A549 (cell line): ENCODE measurements at regions not wholly inside any gene's neighbourhood (a gene's known extent, or its start where the extent isn't known, plus 50 kb on each side); places are given as distances from the start of the nearest gene placed in this dataset.

Experiments used
- ATAC-seq, 2 experiments: fragments of 200-7000 bp in 1 of 2; fragments of >200 bp in 1 of 2; cut with Nextera tagmentation in 1 of 2; cut with Tn5 transposase in 1 of 2; 3 replicates each; pipeline versions ENCODE4 v1.8.0 to v1.9.1; 2018 to 2020; ENCODE audit warnings: mild to moderate bottlenecking in 1 of 2, moderate library complexity in 1 of 2
- CTCF ChIA-PET: fragments of 300-600 bp; sonication (Branson Sonifier 250); formaldehyde crosslinking; extraction: SDS; loops from one replicate; lab custom pipeline; 2021; ENCODE audit warnings: antibody characterized with exemption, inconsistent platforms; lab: Yijun Ruan, JAX
- POLR2A ChIA-PET: fragments of 350-600 bp; formaldehyde crosslinking; extraction: SDS; loops from one replicate; lab custom pipeline; 2021; ENCODE audit warnings: antibody characterized with exemption, inconsistent platforms; lab: Yijun Ruan, JAX
- DNase-seq, 2 experiments: peaks; one replicate each; pipeline versions ENCODE4 v3.0.0 to v3.0.0-alpha.2; 2011 to 2016; ENCODE audit warnings: low read depth in 1 of 2, low spot score in 1 of 2
- FAIRE-seq: peaks from 2 replicates; lab custom pipeline; 2011; peaks lifted over from hg19 to GRCh38; lab: Jason Lieb, UNC
- H3K27ac ChIP-seq, 2 experiments: fragments of >200 bp; sonication (Bioruptor Twin); formaldehyde crosslinking; 3 replicates each; pipeline ENCODE4 v1.5.1; 2016 to 2017
- H3K4me1 ChIP-seq: fragments of >200 bp; sonication (Bioruptor Twin); formaldehyde crosslinking; 3 replicates; pipeline ENCODE4 v1.6.1; 2016
- H3K4me2 ChIP-seq: fragments of >200 bp; sonication (Bioruptor Twin); formaldehyde crosslinking; 3 replicates; pipeline ENCODE4 v1.6.1; 2016
- H3K4me3 ChIP-seq: fragments of >200 bp; sonication (Bioruptor Twin); formaldehyde crosslinking; 3 replicates; pipeline ENCODE4 v1.5.1; 2016
- H3K9me3 ChIP-seq: fragments of >200 bp; sonication (Bioruptor Twin); formaldehyde crosslinking; 3 replicates; pipeline ENCODE4 v1.6.1; 2016
- ATOH8 ChIP-seq: fragments of 250-450 bp; sonication (Bioruptor Pico); IDR thresholded peaks from 2 replicates; pipeline ENCODE4 v1.5.0; 2020; ENCODE audit warnings: low read depth, mild to moderate bottlenecking, moderate library complexity
- BCL3 ChIP-seq: fragments of >200 bp; sonication (Bioruptor Twin); formaldehyde crosslinking; IDR thresholded peaks from 3 replicates; pipeline ENCODE4 v1.6.1; 2016
- CEBPB ChIP-seq, 2 experiments: fragments of >200 bp in 1 of 2; sonication (Bioruptor Twin) in 1 of 2; formaldehyde crosslinking in 1 of 2; IDR thresholded peaks; 2 replicates each; pipeline ENCODE4 v1.6.1; 2012 to 2016
- CHD4 ChIP-seq: fragments of 200-600 bp; sonication (generic); IDR thresholded peaks from 2 replicates; pipeline ENCODE4 v1.6.1; 2016; ENCODE audit warnings: antibody characterized with exemption, mild to moderate bottlenecking, borderline replicate concordance
- E2F6 ChIP-seq: IDR thresholded peaks from 2 replicates; pipeline ENCODE4 v1.6.1; 2012; ENCODE audit warnings: low read depth, borderline replicate concordance
- EHMT2 ChIP-seq: fragments of 200-600 bp; sonication (generic); IDR thresholded peaks from 2 replicates; pipeline ENCODE4 v1.6.1; 2016; ENCODE audit warnings: antibody characterized with exemption, low read depth, mild to moderate bottlenecking, moderate library complexity
- FOXS1 ChIP-seq: fragments of 250-450 bp; sonication (Bioruptor Pico); IDR thresholded peaks from 2 replicates; pipeline ENCODE4 v1.5.0; 2020; ENCODE audit warnings: mild to moderate bottlenecking, moderate library complexity
- JUN ChIP-seq, 2 experiments: fragments of >200 bp; sonication (Bioruptor Twin); formaldehyde crosslinking; IDR thresholded peaks; 2 replicates in 1 of 2; 3 replicates in 1 of 2; pipeline ENCODE4 v1.6.1; 2016 to 2017
- KDM1A ChIP-seq: fragments of 200-600 bp; sonication (generic); IDR thresholded peaks from 2 replicates; pipeline ENCODE4 v1.6.1; 2016; ENCODE audit warnings: low read depth, mild to moderate bottlenecking
- MAFK ChIP-seq: fragments of 450-650 bp; IDR thresholded peaks from 2 replicates; pipeline ENCODE4 v1.6.1; 2014; ENCODE audit not compliant: partially characterized antibody
- MYC ChIP-seq: IDR thresholded peaks from 2 replicates; pipeline ENCODE4 v1.6.1; 2012; ENCODE audit warnings: mild to moderate bottlenecking, inconsistent platforms, low read length, improper control_type of control experiment, borderline replicate concordance
- PBX3 ChIP-seq: IDR thresholded peaks from 2 replicates; pipeline ENCODE4 v1.6.1; 2012
- POLR2AphosphoS2 ChIP-seq: conservative IDR thresholded peaks from 2 replicates; pipeline ENCODE4 v1.6.1; 2012; ENCODE audit warnings: low read length, improper control_type of control experiment, inconsistent platforms
- RARB ChIP-seq: fragments of 250-450 bp; sonication (Bioruptor Pico); IDR thresholded peaks from 2 replicates; pipeline ENCODE4 v1.8.0; 2021; ENCODE audit warnings: mild to moderate bottlenecking, moderate library complexity
- TFCP2L1 ChIP-seq: fragments of 250-450 bp; sonication (Bioruptor Pico); IDR thresholded peaks from 2 replicates; pipeline ENCODE4 v1.5.0; 2021; ENCODE audit warnings: mild to moderate bottlenecking
- USF2 ChIP-seq: fragments of 450-650 bp; IDR thresholded peaks from 2 replicates; pipeline ENCODE4 v1.6.1; 2014; ENCODE audit warnings: antibody characterized with exemption
- ZFP36 ChIP-seq: fragments of 450-650 bp; IDR thresholded peaks from 2 replicates; pipeline ENCODE4 v1.6.1; 2014; ENCODE audit warnings: borderline replicate concordance; ENCODE audit not compliant: partially characterized antibody
- ZSCAN20 ChIP-seq: fragments of 250-450 bp; sonication (Bioruptor Pico); IDR thresholded peaks from 2 replicates; pipeline ENCODE4 v1.8.0; 2022; ENCODE audit warnings: mild to moderate bottlenecking, moderate library complexity
- WGBS: methylation state at CpG from one replicate; pipeline ENCODE4 v1.1.6; 2017; ENCODE audit errors: missing lambda C conversion rate; 5-methylcytosine and 5-hydroxymethylcytosine counted together

- ATAC-seq = no peak
- H3K27ac ChIP-seq = no peak overlapping the region
- DNase-seq = no peak
- TF ChIP-seq BCL3 (no peak), TFCP2L1 (CRISPR knock-in tag) (no peak), ZSCAN20 (CRISPR knock-in tag) (no peak), KDM1A (no peak), EHMT2 (no peak)
- no peak overlapping the region for H3K4me3 ChIP-seq
- H3K9me3 ChIP-seq = no peaks in the 10 kb centered on the region
- CTCF ChIA-PET = no interaction called here
- POLR2A ChIA-PET = no interaction called here
- FAIRE-seq = no peak
- WGBS = 5% methylated on average over 3 of the region's 3 CpGs
- H3K4me2 ChIP-seq = no peak overlapping the region
- H3K4me1 ChIP-seq = no peaks in the 10 kb centered on the region
These were observed 683.5 kb downstream of the TMEM182 start for GRCh38 chr2:103445347-103445746.

GRCh38 chr2:103448495-103448894 is 686.7 kb downstream of the TMEM182 start:
- H3K9me3 ChIP-seq = no peaks in the 10 kb centered on the region
- H3K4me1 ChIP-seq = no peaks in the 10 kb centered on the region
- FAIRE-seq = no peak
- POLR2A ChIA-PET = no interaction called here
- CTCF ChIA-PET = no interaction called here
- TF ChIP-seq PBX3 (no peak), ZSCAN20 (CRISPR knock-in tag) (no peak), JUN (IDR thresholded peaks at IDR 0.05) (no peak), FOXS1 (no peak), POLR2AphosphoS2 (no peak), ATOH8 (CRISPR knock-in tag) (no peak), CHD4 (no peak), CEBPB (IDR thresholded peaks at IDR 0.05) (no peak), MYC (no peak), ZFP36 (no peak), RARB (CRISPR knock-in tag) (no peak), E2F6 (no peak), USF2 (no peak)
- TF ChIP-seq, all 56 proteins: peak for 0
- DNase-seq (no peak), ATAC-seq (no peak)
- no peak overlapping the region for H3K4me3 ChIP-seq
- WGBS = 2% methylated on average over 4 of the region's 4 CpGs
- no peak overlapping the region for H3K27ac ChIP-seq
- no peak overlapping the region for H3K4me2 ChIP-seq

- no peak overlapping the region for H3K4me3 ChIP-seq
- H3K4me2 ChIP-seq = no peak overlapping the region
- DNase-seq (no peak), ATAC-seq (no peak), FAIRE-seq (no peak)
- H3K9me3 ChIP-seq = no peaks in the 10 kb centered on the region
- no peaks in the 10 kb centered on the region for H3K4me1 ChIP-seq
- CTCF ChIA-PET = no interaction called here
- WGBS = 3% methylated on average over 1 of the region's 1 CpG
- TF ChIP-seq MAFK (peak; percentile 75), BCL3 (no peak)
- H3K27ac ChIP-seq = no peak overlapping the region
- POLR2A ChIA-PET = no interaction called here
These were observed 689.5 kb downstream of the TMEM182 start for GRCh38 chr2:103451283-103451682.
